BLaER1 treated with 17β-estradiol and CSF1 and Interleukin-3, amounts not matched to agents 10 nM and 100 nM (cell line): ENCODE measurements at regions not wholly inside any gene's neighbourhood (a gene's known extent, or its start where the extent isn't known, plus 50 kb on each side); places are given as distances from the start of the nearest gene placed in this dataset.

ENCODE experiments used
- H3K27ac ChIP-seq, 11 experiments: shearing (Covaris generic); formaldehyde crosslinking; 2 replicates each; pipeline ENCODE4 v1.8.1; 2022
- H3K27me3 ChIP-seq, 11 experiments: shearing (Covaris generic); formaldehyde crosslinking; 2 replicates each; pipeline ENCODE4 v1.8.1; 2022
- H3K36me3 ChIP-seq, 11 experiments: shearing (Covaris generic); formaldehyde crosslinking; 2 replicates each; pipeline ENCODE4 v1.8.1; 2022
- H3K4me1 ChIP-seq, 10 experiments: shearing (Covaris generic); formaldehyde crosslinking; 2 replicates each; pipeline ENCODE4 v1.8.1; 2022
- H3K4me2 ChIP-seq, 11 experiments: shearing (Covaris generic); formaldehyde crosslinking; 2 replicates each; pipeline ENCODE4 v1.8.1; 2022
- H3K4me3 ChIP-seq, 10 experiments: shearing (Covaris generic); formaldehyde crosslinking; 2 replicates each; pipeline ENCODE4 v1.8.1; 2022
- H3K9ac ChIP-seq, 11 experiments: shearing (Covaris generic); formaldehyde crosslinking; 2 replicates each; pipeline ENCODE4 v1.8.1; 2022
- H3K9me3 ChIP-seq, 11 experiments: shearing (Covaris generic); formaldehyde crosslinking; replicated peaks in 1 of 11; 2 replicates each; pipeline ENCODE4 v1.8.1; 2022
- H4K20me1 ChIP-seq, 11 experiments: shearing (Covaris generic); formaldehyde crosslinking; 2 replicates each; pipeline ENCODE4 v1.8.1; 2022
- Cebpa-rat ChIP-seq, 11 experiments: shearing (Covaris generic); IDR thresholded peaks; 2 replicates each; pipeline ENCODE4 v1.8.1; 2022

GRCh38 chr2:156784020-156784701 lies 348.0 kb downstream of the GPD2 start:
- no peak overlapping the region for H3K4me3 ChIP-seq
- no peak overlapping the region for H3K9ac ChIP-seq
- H3K36me3 ChIP-seq, result no peaks in the 10 kb centered on the region
- H3K27ac ChIP-seq, result no peak overlapping the region
- no peak overlapping the region for H3K4me2 ChIP-seq
- H3K4me1 ChIP-seq, result no peaks in the 10 kb centered on the region
- no peaks in the 10 kb centered on the region for H4K20me1 ChIP-seq
- no peaks in the 10 kb centered on the region for H3K9me3 ChIP-seq
- no peaks in the 10 kb centered on the region for H3K27me3 ChIP-seq
- no peak for TF ChIP-seq Cebpa-rat (IDR thresholded peaks at IDR 0.05)

DNA sequence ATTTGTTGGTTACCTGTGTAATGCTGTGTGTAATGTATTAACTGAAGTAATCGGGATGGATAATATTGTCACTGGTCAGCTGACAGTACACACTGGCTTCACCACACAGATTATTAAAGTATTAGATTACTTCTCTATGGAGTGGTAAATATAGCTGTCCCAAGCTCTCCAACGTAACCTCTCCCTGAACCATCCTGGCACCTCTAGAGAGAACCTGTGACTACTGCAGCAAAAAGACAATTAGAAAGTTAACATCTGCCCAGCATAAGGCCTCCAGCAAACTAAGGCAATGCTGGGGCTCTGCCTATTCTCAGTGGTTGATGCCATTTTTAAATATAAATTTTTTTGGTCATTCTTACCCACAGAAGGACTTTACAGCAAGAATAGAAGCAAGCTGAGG lies 351.3 kb downstream of the GPD2 start:
- Histone ChIP-seq H3K9ac (no peak overlapping the region), H3K4me3 (no peak overlapping the region), H3K4me2 (no peak overlapping the region), H3K36me3 (no peaks in the 10 kb centered on the region), H3K4me1 (no peaks in the 10 kb centered on the region), H3K9me3 (no peaks in the 10 kb centered on the region), H4K20me1 (no peaks in the 10 kb centered on the region), H3K27me3 (no peaks in the 10 kb centered on the region), H3K27ac (no peak overlapping the region)
- no peak for TF ChIP-seq Cebpa-rat (IDR thresholded peaks at IDR 0.05)

DNA sequence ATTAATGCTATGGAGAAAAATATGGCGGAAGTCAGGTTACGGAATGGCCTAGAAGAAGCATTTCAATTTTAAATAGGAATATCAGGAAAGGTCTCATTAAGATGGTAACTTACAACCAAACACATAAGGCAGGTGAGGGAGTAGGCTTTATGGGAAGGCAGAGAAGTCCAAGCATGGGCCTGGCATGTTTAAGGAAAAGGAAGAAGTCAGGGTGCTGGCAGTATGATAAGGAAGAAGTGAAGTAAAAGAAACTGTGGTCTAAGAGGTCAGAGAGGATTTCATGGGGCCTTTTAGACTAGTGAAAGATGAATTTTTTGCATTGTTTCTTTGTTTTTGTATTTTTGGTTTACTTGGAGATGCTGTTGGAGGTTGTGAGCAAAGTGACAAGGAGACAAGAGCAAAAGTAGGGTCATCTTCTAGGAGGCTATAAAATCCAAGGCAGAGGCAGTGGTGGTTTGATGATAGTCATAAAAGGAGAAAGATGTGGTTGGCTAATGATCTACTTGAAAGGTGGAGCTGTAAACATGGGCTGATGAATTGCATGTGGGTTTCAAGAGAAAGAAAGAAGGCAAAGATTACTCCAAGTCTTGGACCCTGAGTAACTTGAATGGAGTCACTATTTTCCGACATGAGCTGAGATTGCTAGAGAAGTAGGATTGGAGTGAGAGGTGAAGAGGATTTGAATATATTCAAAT lies 354.3 kb downstream of the GPD2 start:
- H3K9me3 ChIP-seq, result no peaks in the 10 kb centered on the region
- no peaks in the 10 kb centered on the region for H3K4me1 ChIP-seq
- H3K27me3 ChIP-seq, result no peaks in the 10 kb centered on the region
- H3K4me3 ChIP-seq, result no peak overlapping the region
- H3K36me3 ChIP-seq, result no peaks in the 10 kb centered on the region
- no peaks in the 10 kb centered on the region for H4K20me1 ChIP-seq
- no peak overlapping the region for H3K4me2 ChIP-seq
- TF ChIP-seq Cebpa-rat (IDR thresholded peaks at IDR 0.05), result no peak
- H3K9ac ChIP-seq, result no peak overlapping the region
- H3K27ac ChIP-seq, result no peak overlapping the region

DNA sequence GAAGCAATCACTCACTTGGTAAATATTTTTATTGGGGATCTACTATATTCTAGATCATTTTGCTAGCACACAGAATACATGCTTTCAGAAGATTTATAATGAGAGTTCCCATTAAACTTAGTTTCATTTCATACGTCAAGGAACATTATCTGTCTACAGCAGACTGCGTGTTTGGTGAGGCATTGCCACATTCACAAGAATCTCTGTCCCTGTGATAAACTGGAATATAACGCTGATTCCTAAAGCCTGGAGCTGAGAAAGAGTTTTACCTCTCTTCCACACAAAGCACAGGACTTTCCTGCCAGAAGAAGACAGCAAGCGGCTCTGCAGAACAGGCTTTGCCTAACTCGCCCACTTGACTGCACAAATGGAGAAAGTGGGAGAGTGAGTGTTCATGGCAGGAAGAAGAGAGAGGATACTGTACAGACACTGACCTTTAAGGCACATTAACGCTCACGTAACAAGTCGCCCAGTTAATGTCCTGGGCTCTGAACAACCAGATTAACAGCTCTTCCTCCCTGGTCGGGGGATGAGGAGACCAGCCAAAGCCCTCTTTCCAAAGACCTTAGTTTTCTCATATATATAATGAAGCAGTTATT lies 356.2 kb downstream of the GPD2 start:
- Histone ChIP-seq H3K27me3 (no peaks in the 10 kb centered on the region), H3K9ac (no peak overlapping the region), H3K4me3 (no peak overlapping the region), H3K36me3 (no peaks in the 10 kb centered on the region), H3K4me1 (no peaks in the 10 kb centered on the region), H3K4me2 (no peak overlapping the region), H3K27ac (no peak overlapping the region), H4K20me1 (no peaks in the 10 kb centered on the region), H3K9me3 (no peaks in the 10 kb centered on the region)
- TF ChIP-seq Cebpa-rat (IDR thresholded peaks at IDR 0.05), result no peak

DNA sequence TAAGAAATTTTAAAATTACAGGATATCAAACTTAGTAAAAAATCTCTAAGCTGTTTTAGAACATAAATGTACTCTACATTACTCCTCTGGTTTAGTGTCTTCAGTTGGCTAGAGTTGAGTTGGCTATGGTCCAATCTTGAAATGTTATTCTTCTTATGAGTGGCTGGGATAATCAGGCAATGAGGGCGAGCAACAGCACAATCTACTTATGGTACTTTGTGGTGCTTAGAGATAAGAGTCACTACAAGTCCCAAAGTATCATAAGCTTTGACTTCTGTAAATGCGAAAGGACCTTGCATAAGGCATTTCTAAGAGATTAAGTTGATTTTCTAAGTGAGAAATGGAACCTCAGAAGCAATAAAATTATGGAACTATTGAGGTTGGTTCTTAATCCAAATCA lies 361.7 kb downstream of the GPD2 start:
- no peak overlapping the region for H3K9ac ChIP-seq
- TF ChIP-seq Cebpa-rat (IDR thresholded peaks at IDR 0.05), result no peak

DNA sequence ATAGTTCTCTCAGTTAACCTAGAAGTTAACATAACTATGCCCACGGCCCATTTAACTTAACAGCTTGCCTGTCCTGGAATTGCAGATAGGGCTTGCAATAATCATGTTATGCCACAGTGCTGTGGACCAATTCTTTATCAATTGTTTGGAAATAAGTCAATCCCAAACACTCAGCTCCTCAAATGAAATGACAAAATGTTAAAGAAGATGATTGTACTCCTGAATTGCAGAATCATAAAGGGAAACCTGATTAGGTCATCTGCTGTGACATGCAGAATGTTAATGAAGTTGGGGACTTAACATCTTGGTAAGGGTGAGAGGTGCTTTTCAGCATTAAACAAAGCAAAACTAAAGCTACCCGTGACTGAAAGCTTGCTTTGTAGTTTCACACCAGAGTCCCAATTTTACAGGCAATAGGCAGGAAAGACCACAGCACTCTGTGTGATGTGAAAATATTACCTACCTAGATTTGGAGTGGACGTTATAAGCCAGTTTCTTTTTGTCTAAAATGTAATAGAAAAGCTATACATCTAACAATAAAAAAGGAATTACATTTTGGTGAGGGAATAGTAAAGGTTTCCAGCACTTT lies 364.0 kb downstream of the GPD2 start:
- Histone ChIP-seq H4K20me1 (no peaks in the 10 kb centered on the region), H3K27ac (no peak overlapping the region), H3K27me3 (no peaks in the 10 kb centered on the region), H3K4me3 (no peak overlapping the region), H3K9me3 (no peaks in the 10 kb centered on the region), H3K36me3 (no peaks in the 10 kb centered on the region), H3K9ac (no peak overlapping the region), H3K4me1 (no peaks in the 10 kb centered on the region), H3K4me2 (no peak overlapping the region)
- TF ChIP-seq Cebpa-rat (IDR thresholded peaks at IDR 0.05), result no peak

More for the DNA sequence above, 361.7 kb downstream of the GPD2 start:
- H4K20me1 ChIP-seq, result no peaks in the 10 kb centered on the region
- no peak overlapping the region for H3K4me2 ChIP-seq
- H3K4me1 ChIP-seq, result no peaks in the 10 kb centered on the region
- H3K27ac ChIP-seq, result no peak overlapping the region
- no peaks in the 10 kb centered on the region for H3K27me3 ChIP-seq
- no peaks in the 10 kb centered on the region for H3K9me3 ChIP-seq
- H3K4me3 ChIP-seq, result no peak overlapping the region
- no peaks in the 10 kb centered on the region for H3K36me3 ChIP-seq

GRCh38 chr2:156800781-156801361 lies 364.7 kb downstream of the GPD2 start:
- no peak for TF ChIP-seq Cebpa-rat (IDR thresholded peaks at IDR 0.05)
- H3K27ac ChIP-seq, result no peak overlapping the region
- H3K4me2 ChIP-seq, result no peak overlapping the region

GRCh38 chr2:156803243-156803642 lies 367.1 kb downstream of the GPD2 start:
- Histone ChIP-seq H3K27ac (no peak overlapping the region), H3K36me3 (no peaks in the 10 kb centered on the region), H3K27me3 (no peaks in the 10 kb centered on the region), H3K4me1 (no peaks in the 10 kb centered on the region), H3K4me2 (no peak overlapping the region), H4K20me1 (no peaks in the 10 kb centered on the region), H3K9ac (no peak overlapping the region), H3K4me3 (no peak overlapping the region), H3K9me3 (peaks cover 0 to 7% (median 0%) of the 10 kb centered on the region in 11 experiments; a peak in 1 of 22 replicates)
- no peak for TF ChIP-seq Cebpa-rat (IDR thresholded peaks at IDR 0.05)

More at GRCh38 chr2:156800781-156801361, 364.7 kb downstream of the GPD2 start:
- Histone ChIP-seq H3K27me3 (no peaks in the 10 kb centered on the region), H4K20me1 (no peaks in the 10 kb centered on the region), H3K36me3 (no peaks in the 10 kb centered on the region), H3K9me3 (peaks cover 0 to 5% (median 0%) of the 10 kb centered on the region in 11 experiments; a peak in 1 of 22 replicates), H3K4me1 (no peaks in the 10 kb centered on the region), H3K4me3 (no peak overlapping the region), H3K9ac (no peak overlapping the region)

GRCh38 chr2:156803967-156804366 lies 367.8 kb downstream of the GPD2 start:
- TF ChIP-seq Cebpa-rat (IDR thresholded peaks at IDR 0.05), result no peak
- Histone ChIP-seq H3K9me3 (peaks cover 0 to 7% (median 0%) of the 10 kb centered on the region in 11 experiments; a peak in 1 of 22 replicates), H3K4me1 (no peaks in the 10 kb centered on the region), H4K20me1 (no peaks in the 10 kb centered on the region), H3K27me3 (no peaks in the 10 kb centered on the region), H3K4me3 (no peak overlapping the region), H3K36me3 (no peaks in the 10 kb centered on the region), H3K9ac (no peak overlapping the region), H3K4me2 (no peak overlapping the region), H3K27ac (no peak overlapping the region)
